ENCODE measurements at regions not wholly inside any gene's neighbourhood (a gene's known extent, or its start where the extent isn't known, plus 50 kb on each side); places are given as distances from the start of the nearest gene placed in this dataset.

GRCh38 chr6:140225701-140226436, 851.4 kb upstream of the CITED2 start:
- H3K36me3 Mint-ChIP-seq = no peaks in the 10 kb centered on the region
- H3K27me3 Mint-ChIP-seq (ENCODE audit: insufficient read depth, low read depth) = peaks cover 2% of the 10 kb centered on the region
- no peak overlapping the region for H3K4me3 Mint-ChIP-seq
- Histone ChIP-seq H3K4me2 (no peak overlapping the region), H3K4me3 (no peak overlapping the region), H3K36me3 (no peaks in the 10 kb centered on the region), H3K4me1 (no peaks in the 10 kb centered on the region), H4K20me1 (ENCODE audit: low read depth) (no peaks in the 10 kb centered on the region), H2AFZ (replicated peaks) (no peak overlapping the region), H3K9me3 (ENCODE audit: low read depth) (no peaks in the 10 kb centered on the region), H3K79me2 (ENCODE audit: low read depth) (no peaks in the 10 kb centered on the region), H3F3A (ENCODE audit: low read depth) (no peaks in the 10 kb centered on the region), H3K27me3 (no peaks in the 10 kb centered on the region), H3K27ac (no peak overlapping the region), H3K9ac (no peak overlapping the region)
- H3K9me3 Mint-ChIP-seq = peaks cover 5% of the 10 kb centered on the region
- DNase-seq (ENCODE audit: low spot score) = no peak
- no peak overlapping the region for H3K27ac Mint-ChIP-seq
- H3K4me1 Mint-ChIP-seq = no peaks in the 10 kb centered on the region
- no peak for TF ChIP-seq CTCF (IDR thresholded peaks at IDR 0.05)
- no peak for TF ChIP-seq EZH2 (IDR thresholded peaks at IDR 0.05)
- TF ChIP-seq EZH2phosphoT487 (IDR thresholded peaks at IDR 0.05) = no peak

- no peak overlapping the region for H3K27ac ChIP-seq
- no peak overlapping the region for H3K4me2 ChIP-seq
- no peaks in the 10 kb centered on the region for H4K20me1 ChIP-seq (ENCODE audit: low read depth)
- H3K27me3 ChIP-seq = no peaks in the 10 kb centered on the region
- no peaks in the 10 kb centered on the region for H3K4me1 ChIP-seq
- no peaks in the 10 kb centered on the region for H3K79me2 ChIP-seq (ENCODE audit: low read depth)
- DNase-seq (ENCODE audit: low spot score) = no peak
- H3K9me3 ChIP-seq (ENCODE audit: low read depth) = no peaks in the 10 kb centered on the region
- no peak overlapping the region for H3K27ac Mint-ChIP-seq
- no peak overlapping the region for H3K9ac ChIP-seq
- no peaks in the 10 kb centered on the region for H3F3A ChIP-seq (ENCODE audit: low read depth)
- H3K4me3 Mint-ChIP-seq = no peak overlapping the region
- no peaks in the 10 kb centered on the region for H3K4me1 Mint-ChIP-seq
- H3K36me3 Mint-ChIP-seq = peaks cover 2% of the 10 kb centered on the region
- H2AFZ ChIP-seq (replicated peaks) = no peak overlapping the region
- H3K4me3 ChIP-seq = no peak overlapping the region
- TF ChIP-seq CTCF (IDR thresholded peaks at IDR 0.05) = no peak
- no peak for TF ChIP-seq EZH2phosphoT487 (IDR thresholded peaks at IDR 0.05)
- TF ChIP-seq EZH2 (IDR thresholded peaks at IDR 0.05) = no peak
- H3K27me3 Mint-ChIP-seq (ENCODE audit: insufficient read depth, low read depth) = no peaks in the 10 kb centered on the region
- H3K9me3 Mint-ChIP-seq = peaks cover 30% of the 10 kb centered on the region
- H3K36me3 ChIP-seq = no peaks in the 10 kb centered on the region
Measured at GRCh38 chr6:140217283-140217682, 842.8 kb upstream of the CITED2 start.

GRCh38 chr6:140209775-140210174, 835.3 kb upstream of the CITED2 start:
- no peak overlapping the region for H3K4me2 ChIP-seq
- no peak for DNase-seq (ENCODE audit: low spot score)
- H3K27me3 Mint-ChIP-seq (ENCODE audit: insufficient read depth, low read depth) = no peaks in the 10 kb centered on the region
- TF ChIP-seq CTCF (IDR thresholded peaks at IDR 0.05) (no peak), EZH2phosphoT487 (IDR thresholded peaks at IDR 0.05) (no peak), EZH2 (IDR thresholded peaks at IDR 0.05) (no peak)
- no peaks in the 10 kb centered on the region for H3K79me2 ChIP-seq (ENCODE audit: low read depth)
- H3K9ac ChIP-seq = no peak overlapping the region
- H3K27me3 ChIP-seq = no peaks in the 10 kb centered on the region
- H3K27ac Mint-ChIP-seq = no peak overlapping the region
- H3K36me3 Mint-ChIP-seq = no peaks in the 10 kb centered on the region
- H3K4me3 Mint-ChIP-seq = no peak overlapping the region
- H3K27ac ChIP-seq = no peak overlapping the region
- H3K4me3 ChIP-seq = no peak overlapping the region
- no peaks in the 10 kb centered on the region for H3K4me1 ChIP-seq
- peaks cover 9% of the 10 kb centered on the region for H3K4me1 Mint-ChIP-seq
- H2AFZ ChIP-seq (replicated peaks) = peak overlapping the region; percentile 59
- peaks cover 10% of the 10 kb centered on the region for H3K9me3 Mint-ChIP-seq
- no peaks in the 10 kb centered on the region for H3K9me3 ChIP-seq (ENCODE audit: low read depth)
- no peaks in the 10 kb centered on the region for H3K36me3 ChIP-seq
- H4K20me1 ChIP-seq (ENCODE audit: low read depth) = no peaks in the 10 kb centered on the region
- H3F3A ChIP-seq (ENCODE audit: low read depth) = no peaks in the 10 kb centered on the region
